ENCODE measurements at regions not wholly inside any gene's neighbourhood (a gene's known extent, or its start where the extent isn't known, plus 50 kb on each side); places are given as distances from the start of the nearest gene placed in this dataset.

DNA sequence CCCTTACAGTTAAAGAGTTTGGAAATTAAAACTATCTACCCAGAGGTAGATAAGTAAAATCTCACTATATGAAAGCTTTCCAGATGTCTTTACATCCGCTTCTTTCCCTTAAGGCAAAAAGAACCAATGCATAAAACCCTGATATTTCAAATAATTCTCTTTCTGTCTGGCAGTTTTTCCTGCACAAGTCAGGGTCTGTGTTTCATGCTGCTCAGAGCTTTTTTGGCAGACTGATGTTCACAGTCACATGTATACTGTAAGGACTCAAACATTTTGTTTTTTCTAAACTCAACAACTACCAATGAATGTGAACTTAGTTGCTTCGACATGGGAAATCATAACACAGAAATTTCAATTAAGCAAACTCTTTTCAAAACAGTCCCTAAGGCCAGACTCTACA lies 988.4 kb downstream of the EPHA3 start:
- POLR2A ChIA-PET: no interaction called here
- Histone ChIP-seq H3K9me3 (ENCODE audit: control extremely low read depth in 1 of 5, control insufficient read depth in 4 of 5, insufficient read depth in 2 of 5, low read depth in 1 of 5, low read length in 4 of 5) (peaks cover 0 to 1% (median 0%) of the 10 kb centered on the region in 5 experiments), H3K4me3 (ENCODE audit: control insufficient read depth in 1 of 7, extremely low read depth in 1 of 7, insufficient read depth in 4 of 7, low read depth in 2 of 7, low read length in 6 of 7) (no peak overlapping the region), H3K4me1 (ENCODE audit: control extremely low read depth in 1 of 4, control insufficient read depth in 4 of 4, insufficient read depth in 4 of 4, low read length in 3 of 4) (no peaks in the 10 kb centered on the region), H3K27me3 (replicated peaks in 2 of 5; ENCODE audit: control insufficient read depth in 4 of 5, insufficient read depth in 5 of 5, low read length in 4 of 5) (no peaks in the 10 kb centered on the region), H3K36me3 (ENCODE audit: control insufficient read depth in 4 of 4, insufficient read depth in 4 of 4, low read length in 3 of 4) (no peaks in the 10 kb centered on the region), H3K27ac (ENCODE audit: insufficient read depth in 1 of 2, low read depth in 1 of 2, low read length in 2 of 2, poor library complexity in 1 of 2, severe bottlenecking in 2 of 2) (no peak overlapping the region)
- DNase-seq: no peak
- 100% methylated on average over 2 of the region's 2 CpGs for WGBS (ENCODE audit: insufficient coverage)
- CTCF ChIA-PET: no interaction called here

DNA sequence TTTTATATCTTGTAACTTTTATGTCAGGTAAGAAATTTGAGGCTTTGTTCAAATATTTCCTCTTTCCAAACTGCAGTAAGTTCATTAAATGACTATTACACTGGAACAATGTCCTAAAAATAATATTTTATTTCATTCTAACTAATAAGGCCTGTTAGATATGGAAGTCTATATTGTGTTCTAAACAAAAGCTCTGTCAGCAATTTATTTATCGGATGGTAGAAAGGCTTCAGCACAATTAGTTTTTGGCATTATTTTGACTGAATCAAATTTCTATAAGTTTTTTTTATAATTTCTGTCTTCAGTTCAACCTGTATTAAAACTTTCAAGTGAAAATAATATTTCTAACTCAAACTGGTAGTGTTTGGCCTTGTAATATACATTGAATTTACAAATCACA lies 992.1 kb downstream of the EPHA3 start:
- WGBS (ENCODE audit: insufficient coverage): no CpG with 5 or more reads among the region's 1 CpG
- no peak for DNase-seq
- Histone ChIP-seq H3K27ac (ENCODE audit: insufficient read depth in 1 of 2, low read depth in 1 of 2, low read length in 2 of 2, poor library complexity in 1 of 2, severe bottlenecking in 2 of 2) (no peak overlapping the region), H3K9me3 (ENCODE audit: control extremely low read depth in 1 of 5, control insufficient read depth in 4 of 5, insufficient read depth in 2 of 5, low read depth in 1 of 5, low read length in 4 of 5) (peaks cover 0 to 1% (median 0%) of the 10 kb centered on the region in 5 experiments), H3K36me3 (ENCODE audit: control insufficient read depth in 4 of 4, insufficient read depth in 4 of 4, low read length in 3 of 4) (no peaks in the 10 kb centered on the region), H3K4me3 (ENCODE audit: control insufficient read depth in 1 of 7, extremely low read depth in 1 of 7, insufficient read depth in 4 of 7, low read depth in 2 of 7, low read length in 6 of 7) (no peak overlapping the region), H3K4me1 (ENCODE audit: control extremely low read depth in 1 of 4, control insufficient read depth in 4 of 4, insufficient read depth in 4 of 4, low read length in 3 of 4) (no peaks in the 10 kb centered on the region), H3K27me3 (replicated peaks in 2 of 5; ENCODE audit: control insufficient read depth in 4 of 5, insufficient read depth in 5 of 5, low read length in 4 of 5) (no peaks in the 10 kb centered on the region)
- ChIA-PET CTCF (no interaction called here), POLR2A (no interaction called here)

DNA sequence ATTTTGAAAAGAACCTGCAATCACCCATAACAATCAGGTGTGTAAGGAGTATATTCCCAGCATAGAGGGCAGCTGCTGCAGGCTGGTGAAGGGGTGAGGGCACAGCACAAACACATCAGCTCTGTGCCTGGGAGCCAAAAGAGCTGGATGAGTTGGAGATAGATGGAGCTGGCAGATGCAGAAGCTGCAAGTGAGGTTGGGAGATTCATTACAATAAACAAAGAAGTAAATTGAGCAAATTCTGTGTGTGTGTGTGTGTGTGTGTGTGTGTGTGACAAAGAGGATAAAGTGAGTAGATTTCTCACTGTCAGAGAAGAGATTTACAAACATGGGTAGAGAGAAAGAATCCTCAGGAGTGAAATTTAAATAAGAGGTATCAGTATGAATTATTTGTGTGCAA lies 994.7 kb downstream of the EPHA3 start:
- ChIA-PET CTCF (no interaction called here), POLR2A (no interaction called here)
- Histone ChIP-seq H3K27me3 (replicated peaks in 2 of 5; ENCODE audit: control insufficient read depth in 4 of 5, insufficient read depth in 5 of 5, low read length in 4 of 5) (no peaks in the 10 kb centered on the region), H3K27ac (ENCODE audit: insufficient read depth in 1 of 2, low read depth in 1 of 2, low read length in 2 of 2, poor library complexity in 1 of 2, severe bottlenecking in 2 of 2) (no peak overlapping the region), H3K4me3 (ENCODE audit: control insufficient read depth in 1 of 7, extremely low read depth in 1 of 7, insufficient read depth in 4 of 7, low read depth in 2 of 7, low read length in 6 of 7) (no peak overlapping the region), H3K9me3 (ENCODE audit: control extremely low read depth in 1 of 5, control insufficient read depth in 4 of 5, insufficient read depth in 2 of 5, low read depth in 1 of 5, low read length in 4 of 5) (peaks cover 0 to 1% (median 0%) of the 10 kb centered on the region in 5 experiments), H3K36me3 (ENCODE audit: control insufficient read depth in 4 of 4, insufficient read depth in 4 of 4, low read length in 3 of 4) (no peaks in the 10 kb centered on the region), H3K4me1 (ENCODE audit: control extremely low read depth in 1 of 4, control insufficient read depth in 4 of 4, insufficient read depth in 4 of 4, low read length in 3 of 4) (no peaks in the 10 kb centered on the region)
- no peak for DNase-seq

DNA sequence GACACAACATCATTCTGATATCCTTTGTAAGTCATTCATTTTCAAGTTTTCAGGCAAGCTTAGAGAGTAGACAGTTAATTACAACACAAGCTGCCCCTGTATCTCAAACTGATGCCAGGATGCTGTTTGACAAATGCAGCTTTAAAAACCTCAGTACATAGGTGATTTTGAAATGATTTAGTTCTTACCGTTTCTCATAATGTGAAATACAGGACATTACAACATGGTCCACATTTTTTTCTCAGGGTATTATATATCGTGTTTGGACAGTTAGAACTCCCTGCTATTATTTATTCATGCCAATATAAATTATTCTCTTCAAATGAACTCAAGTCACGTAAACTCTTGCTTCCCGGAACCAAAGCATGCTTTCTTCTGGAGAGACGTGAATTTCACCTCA lies 1013.9 kb downstream of the EPHA3 start:
- H3K36me3 ChIP-seq (ENCODE audit: control insufficient read depth in 4 of 4, insufficient read depth in 4 of 4, low read length in 3 of 4): no peaks in the 10 kb centered on the region
- no peak overlapping the region for H3K27ac ChIP-seq (ENCODE audit: insufficient read depth in 1 of 2, low read depth in 1 of 2, low read length in 2 of 2, poor library complexity in 1 of 2, severe bottlenecking in 2 of 2)
- peaks cover 0 to 3% (median 0%) of the 10 kb centered on the region in 5 experiments for H3K9me3 ChIP-seq (ENCODE audit: control extremely low read depth in 1 of 5, control insufficient read depth in 4 of 5, insufficient read depth in 2 of 5, low read depth in 1 of 5, low read length in 4 of 5)
- CTCF ChIA-PET: no interaction called here
- H3K4me3 ChIP-seq (ENCODE audit: control insufficient read depth in 1 of 7, extremely low read depth in 1 of 7, insufficient read depth in 4 of 7, low read depth in 2 of 7, low read length in 6 of 7): no peak overlapping the region
- H3K4me1 ChIP-seq (ENCODE audit: control extremely low read depth in 1 of 4, control insufficient read depth in 4 of 4, insufficient read depth in 4 of 4, low read length in 3 of 4): no peaks in the 10 kb centered on the region
- 96% methylated on average over 4 of the region's 5 CpGs for WGBS (ENCODE audit: insufficient coverage)
- POLR2A ChIA-PET: no interaction called here
- no peak for DNase-seq
- H3K27me3 ChIP-seq (replicated peaks in 2 of 5; ENCODE audit: control insufficient read depth in 4 of 5, insufficient read depth in 5 of 5, low read length in 4 of 5): no peaks in the 10 kb centered on the region

DNA sequence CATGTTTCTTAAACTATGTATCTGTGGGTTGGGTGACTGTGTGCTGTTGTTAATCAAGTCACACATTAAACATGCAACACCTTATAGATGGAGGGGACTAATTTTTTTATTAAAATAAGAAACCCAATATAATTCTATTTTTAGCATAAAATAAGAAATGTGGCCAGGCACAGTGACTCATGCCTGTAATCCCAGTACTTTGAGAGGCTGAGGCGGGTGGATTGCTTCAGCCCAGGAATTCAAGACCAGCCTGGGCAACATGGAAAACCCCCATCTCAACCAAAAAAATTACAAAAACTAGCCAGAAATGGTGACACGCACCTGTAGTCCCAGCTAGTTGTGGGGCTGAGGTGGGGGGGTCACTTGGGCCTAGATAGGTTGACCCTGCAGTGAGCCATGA lies 1021.0 kb downstream of the EPHA3 start:
- CTCF ChIA-PET: no interaction called here
- no peaks in the 10 kb centered on the region for H3K27me3 ChIP-seq (replicated peaks in 2 of 5; ENCODE audit: control insufficient read depth in 4 of 5, insufficient read depth in 5 of 5, low read length in 4 of 5)
- WGBS (ENCODE audit: insufficient coverage): no CpG with 5 or more reads among the region's 2 CpGs

DNA sequence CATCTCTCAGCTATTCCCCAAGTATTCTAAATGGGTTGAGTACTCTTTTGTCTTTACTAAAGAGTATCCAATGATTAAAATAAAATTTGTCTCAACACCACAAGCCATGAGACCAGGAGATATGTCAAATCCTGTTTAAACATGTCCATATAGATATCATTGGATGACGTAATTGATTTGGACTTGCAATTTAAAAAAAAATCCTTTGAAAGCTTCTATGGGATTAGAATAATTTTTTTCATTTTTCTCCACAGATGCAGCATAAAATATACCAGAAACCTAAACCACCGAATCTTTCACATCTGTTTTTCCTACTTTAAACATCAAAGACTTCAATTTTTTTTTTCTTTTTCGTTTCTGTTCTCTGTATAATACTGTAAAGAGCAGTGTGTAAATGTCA lies 1022.3 kb downstream of the EPHA3 start:
- no peaks in the 10 kb centered on the region for H3K36me3 ChIP-seq (ENCODE audit: control insufficient read depth in 4 of 4, insufficient read depth in 4 of 4, low read length in 3 of 4)
- 80% methylated on average over 1 of the region's 3 CpGs for WGBS (ENCODE audit: insufficient coverage)

More for the DNA sequence above, 1021.0 kb downstream of the EPHA3 start:
- H3K4me1 ChIP-seq (ENCODE audit: control extremely low read depth in 1 of 4, control insufficient read depth in 4 of 4, insufficient read depth in 4 of 4, low read length in 3 of 4): no peaks in the 10 kb centered on the region
- H3K27ac ChIP-seq (ENCODE audit: insufficient read depth in 1 of 2, low read depth in 1 of 2, low read length in 2 of 2, poor library complexity in 1 of 2, severe bottlenecking in 2 of 2): no peak overlapping the region
- H3K4me3 ChIP-seq (ENCODE audit: control insufficient read depth in 1 of 7, extremely low read depth in 1 of 7, insufficient read depth in 4 of 7, low read depth in 2 of 7, low read length in 6 of 7): no peak overlapping the region
- H3K9me3 ChIP-seq (ENCODE audit: control extremely low read depth in 1 of 5, control insufficient read depth in 4 of 5, insufficient read depth in 2 of 5, low read depth in 1 of 5, low read length in 4 of 5): peaks cover 0 to 3% (median 2%) of the 10 kb centered on the region in 5 experiments
- H3K36me3 ChIP-seq (ENCODE audit: control insufficient read depth in 4 of 4, insufficient read depth in 4 of 4, low read length in 3 of 4): no peaks in the 10 kb centered on the region
- POLR2A ChIA-PET: no interaction called here
- DNase-seq: no peak

DNA sequence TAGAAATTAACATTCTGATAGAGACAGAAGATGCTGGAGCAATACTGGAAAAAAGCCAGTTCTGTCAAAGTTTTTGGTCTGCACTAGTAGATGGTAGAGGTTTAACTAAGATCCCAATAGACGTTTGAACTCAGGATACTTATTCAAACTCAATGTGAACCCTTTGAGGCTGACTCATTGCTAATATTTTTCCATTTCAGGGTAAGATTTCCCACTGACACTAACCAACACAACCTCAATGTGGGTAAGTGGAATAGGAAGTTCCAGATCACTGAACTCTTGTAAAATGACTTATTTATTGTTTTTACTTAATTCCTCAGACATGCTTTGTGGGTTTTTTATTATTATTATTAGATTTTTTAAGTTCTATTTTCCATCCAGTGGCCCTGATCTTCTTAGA lies 1024.8 kb downstream of the EPHA3 start:
- no peaks in the 10 kb centered on the region for H3K27me3 ChIP-seq (replicated peaks in 2 of 5; ENCODE audit: control insufficient read depth in 4 of 5, insufficient read depth in 5 of 5, low read length in 4 of 5)
- WGBS (ENCODE audit: insufficient coverage): no CpG with 5 or more reads among the region's 1 CpG
- H3K36me3 ChIP-seq (ENCODE audit: control insufficient read depth in 4 of 4, insufficient read depth in 4 of 4, low read length in 3 of 4): no peaks in the 10 kb centered on the region
- ChIA-PET POLR2A (no interaction called here), CTCF (no interaction called here)
- no peak overlapping the region for H3K4me3 ChIP-seq (ENCODE audit: control insufficient read depth in 1 of 7, extremely low read depth in 1 of 7, insufficient read depth in 4 of 7, low read depth in 2 of 7, low read length in 6 of 7)
- peaks cover 0 to 2% (median 0%) of the 10 kb centered on the region in 5 experiments for H3K9me3 ChIP-seq (ENCODE audit: control extremely low read depth in 1 of 5, control insufficient read depth in 4 of 5, insufficient read depth in 2 of 5, low read depth in 1 of 5, low read length in 4 of 5)
- no peak for DNase-seq
- no peaks in the 10 kb centered on the region for H3K4me1 ChIP-seq (ENCODE audit: control extremely low read depth in 1 of 4, control insufficient read depth in 4 of 4, insufficient read depth in 4 of 4, low read length in 3 of 4)
- H3K27ac ChIP-seq (ENCODE audit: insufficient read depth in 1 of 2, low read depth in 1 of 2, low read length in 2 of 2, poor library complexity in 1 of 2, severe bottlenecking in 2 of 2): no peak overlapping the region

More for the DNA sequence above, 1022.3 kb downstream of the EPHA3 start:
- no peak for DNase-seq
- ChIA-PET CTCF (no interaction called here), POLR2A (no interaction called here)
- Histone ChIP-seq H3K9me3 (ENCODE audit: control extremely low read depth in 1 of 5, control insufficient read depth in 4 of 5, insufficient read depth in 2 of 5, low read depth in 1 of 5, low read length in 4 of 5) (peaks cover 0 to 3% (median 2%) of the 10 kb centered on the region in 5 experiments), H3K4me3 (ENCODE audit: control insufficient read depth in 1 of 7, extremely low read depth in 1 of 7, insufficient read depth in 4 of 7, low read depth in 2 of 7, low read length in 6 of 7) (no peak overlapping the region), H3K27ac (ENCODE audit: insufficient read depth in 1 of 2, low read depth in 1 of 2, low read length in 2 of 2, poor library complexity in 1 of 2, severe bottlenecking in 2 of 2) (no peak overlapping the region), H3K4me1 (ENCODE audit: control extremely low read depth in 1 of 4, control insufficient read depth in 4 of 4, insufficient read depth in 4 of 4, low read length in 3 of 4) (no peaks in the 10 kb centered on the region), H3K27me3 (replicated peaks in 2 of 5; ENCODE audit: control insufficient read depth in 4 of 5, insufficient read depth in 5 of 5, low read length in 4 of 5) (no peaks in the 10 kb centered on the region)

DNA sequence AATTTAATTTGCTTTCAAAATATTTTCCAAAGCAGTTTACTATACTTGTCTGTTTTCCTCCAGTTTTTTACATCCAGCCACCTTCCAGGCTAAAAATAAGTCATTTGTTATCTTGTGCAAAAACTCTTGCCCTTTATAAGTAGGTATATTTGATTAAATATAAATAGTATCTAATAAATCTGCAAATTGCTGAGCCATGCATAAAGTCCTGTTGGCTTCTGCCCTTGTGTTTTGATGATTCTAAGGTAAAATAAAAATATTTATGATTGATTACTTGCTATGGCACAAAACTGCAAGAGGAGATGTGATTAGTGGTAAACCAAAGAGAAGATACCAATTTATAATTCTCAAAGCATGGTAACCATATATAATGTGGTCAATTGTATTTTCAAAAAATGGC lies 1026.7 kb downstream of the EPHA3 start:
- H3K4me1 ChIP-seq (ENCODE audit: control extremely low read depth in 1 of 4, control insufficient read depth in 4 of 4, insufficient read depth in 4 of 4, low read length in 3 of 4): no peaks in the 10 kb centered on the region
- POLR2A ChIA-PET: no interaction called here
- H3K27me3 ChIP-seq (replicated peaks in 2 of 5; ENCODE audit: control insufficient read depth in 4 of 5, insufficient read depth in 5 of 5, low read length in 4 of 5): no peaks in the 10 kb centered on the region
- no peak overlapping the region for H3K27ac ChIP-seq (ENCODE audit: insufficient read depth in 1 of 2, low read depth in 1 of 2, low read length in 2 of 2, poor library complexity in 1 of 2, severe bottlenecking in 2 of 2)
- H3K4me3 ChIP-seq (ENCODE audit: control insufficient read depth in 1 of 7, extremely low read depth in 1 of 7, insufficient read depth in 4 of 7, low read depth in 2 of 7, low read length in 6 of 7): no peak overlapping the region
- no peaks in the 10 kb centered on the region for H3K9me3 ChIP-seq (ENCODE audit: control extremely low read depth in 1 of 5, control insufficient read depth in 4 of 5, insufficient read depth in 2 of 5, low read depth in 1 of 5, low read length in 4 of 5)
- no peak for DNase-seq
- CTCF ChIA-PET: no interaction called here
- H3K36me3 ChIP-seq (ENCODE audit: control insufficient read depth in 4 of 4, insufficient read depth in 4 of 4, low read length in 3 of 4): no peaks in the 10 kb centered on the region

All from common myeloid progenitor, CD34-positive (primary cell).